A549 (cell line): ENCODE measurements at regions not wholly inside any gene's neighbourhood (a gene's known extent, or its start where the extent isn't known, plus 50 kb on each side); places are given as distances from the start of the nearest gene placed in this dataset.

Experiments
- POLR2A ChIP-seq: IDR thresholded peaks from 2 replicates; pipeline ENCODE4 v1.6.1; 2012; ENCODE audit warnings: mild to moderate bottlenecking, low read length
- RNF2 ChIP-seq: fragments of 200-600 bp; sonication (generic); IDR thresholded peaks from 2 replicates; pipeline ENCODE4 v1.6.1; 2016; ENCODE audit warnings: low read depth, mild to moderate bottlenecking, antibody characterized with exemption, moderate library complexity, borderline replicate concordance
- TP53 ChIP-seq: fragments of 250-450 bp; sonication (Bioruptor Pico); IDR thresholded peaks from 2 replicates; pipeline ENCODE4 v1.5.0; 2021; ENCODE audit warnings: mild to moderate bottlenecking, moderate library complexity
- TF ChIP-seq, protein P1 (sequence below): fragments of 200-600 bp; sonication (generic); IDR thresholded peaks from 2 replicates; pipeline ENCODE4 v1.6.1; 2016; ENCODE audit warnings: antibody characterized with exemption, mild to moderate bottlenecking, moderate library complexity
- TF ChIP-seq, protein P2 (sequence below): fragments of >200 bp; sonication (Bioruptor Twin); formaldehyde crosslinking; IDR thresholded peaks from 3 replicates; pipeline ENCODE4 v1.5.1; 2016
- TF ChIP-seq, protein P3 (sequence below): IDR thresholded peaks from 2 replicates; pipeline ENCODE4 v1.6.1; 2012

DNA sequence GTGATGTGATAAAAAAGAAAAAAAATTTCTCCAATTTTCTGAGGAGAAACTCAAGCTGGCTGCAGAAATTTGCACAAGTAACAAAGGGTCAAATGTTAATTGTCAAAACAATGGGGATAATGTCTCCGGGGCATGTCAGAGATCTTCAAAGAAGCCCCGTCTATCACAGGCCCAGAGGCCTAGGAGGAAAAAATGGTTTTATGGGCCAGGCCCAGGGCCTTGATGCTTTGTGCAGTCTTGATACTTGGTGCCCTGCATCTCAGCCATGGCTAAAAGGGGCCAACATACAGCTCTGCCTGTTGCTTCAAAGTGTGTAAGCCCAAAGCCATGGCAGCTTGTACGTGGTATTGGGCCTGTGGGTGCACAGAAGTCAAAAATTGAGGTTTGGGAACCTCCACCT is 961.0 kb downstream of the FAM133A start:
- TF ChIP-seq, protein P1, sequence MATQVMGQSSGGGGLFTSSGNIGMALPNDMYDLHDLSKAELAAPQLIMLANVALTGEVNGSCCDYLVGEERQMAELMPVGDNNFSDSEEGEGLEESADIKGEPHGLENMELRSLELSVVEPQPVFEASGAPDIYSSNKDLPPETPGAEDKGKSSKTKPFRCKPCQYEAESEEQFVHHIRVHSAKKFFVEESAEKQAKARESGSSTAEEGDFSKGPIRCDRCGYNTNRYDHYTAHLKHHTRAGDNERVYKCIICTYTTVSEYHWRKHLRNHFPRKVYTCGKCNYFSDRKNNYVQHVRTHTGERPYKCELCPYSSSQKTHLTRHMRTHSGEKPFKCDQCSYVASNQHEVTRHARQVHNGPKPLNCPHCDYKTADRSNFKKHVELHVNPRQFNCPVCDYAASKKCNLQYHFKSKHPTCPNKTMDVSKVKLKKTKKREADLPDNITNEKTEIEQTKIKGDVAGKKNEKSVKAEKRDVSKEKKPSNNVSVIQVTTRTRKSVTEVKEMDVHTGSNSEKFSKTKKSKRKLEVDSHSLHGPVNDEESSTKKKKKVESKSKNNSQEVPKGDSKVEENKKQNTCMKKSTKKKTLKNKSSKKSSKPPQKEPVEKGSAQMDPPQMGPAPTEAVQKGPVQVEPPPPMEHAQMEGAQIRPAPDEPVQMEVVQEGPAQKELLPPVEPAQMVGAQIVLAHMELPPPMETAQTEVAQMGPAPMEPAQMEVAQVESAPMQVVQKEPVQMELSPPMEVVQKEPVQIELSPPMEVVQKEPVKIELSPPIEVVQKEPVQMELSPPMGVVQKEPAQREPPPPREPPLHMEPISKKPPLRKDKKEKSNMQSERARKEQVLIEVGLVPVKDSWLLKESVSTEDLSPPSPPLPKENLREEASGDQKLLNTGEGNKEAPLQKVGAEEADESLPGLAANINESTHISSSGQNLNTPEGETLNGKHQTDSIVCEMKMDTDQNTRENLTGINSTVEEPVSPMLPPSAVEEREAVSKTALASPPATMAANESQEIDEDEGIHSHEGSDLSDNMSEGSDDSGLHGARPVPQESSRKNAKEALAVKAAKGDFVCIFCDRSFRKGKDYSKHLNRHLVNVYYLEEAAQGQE = no peak
- TF ChIP-seq POLR2A (no peak), TP53 (no peak), RNF2 (no peak)
- TF ChIP-seq, protein P2, sequence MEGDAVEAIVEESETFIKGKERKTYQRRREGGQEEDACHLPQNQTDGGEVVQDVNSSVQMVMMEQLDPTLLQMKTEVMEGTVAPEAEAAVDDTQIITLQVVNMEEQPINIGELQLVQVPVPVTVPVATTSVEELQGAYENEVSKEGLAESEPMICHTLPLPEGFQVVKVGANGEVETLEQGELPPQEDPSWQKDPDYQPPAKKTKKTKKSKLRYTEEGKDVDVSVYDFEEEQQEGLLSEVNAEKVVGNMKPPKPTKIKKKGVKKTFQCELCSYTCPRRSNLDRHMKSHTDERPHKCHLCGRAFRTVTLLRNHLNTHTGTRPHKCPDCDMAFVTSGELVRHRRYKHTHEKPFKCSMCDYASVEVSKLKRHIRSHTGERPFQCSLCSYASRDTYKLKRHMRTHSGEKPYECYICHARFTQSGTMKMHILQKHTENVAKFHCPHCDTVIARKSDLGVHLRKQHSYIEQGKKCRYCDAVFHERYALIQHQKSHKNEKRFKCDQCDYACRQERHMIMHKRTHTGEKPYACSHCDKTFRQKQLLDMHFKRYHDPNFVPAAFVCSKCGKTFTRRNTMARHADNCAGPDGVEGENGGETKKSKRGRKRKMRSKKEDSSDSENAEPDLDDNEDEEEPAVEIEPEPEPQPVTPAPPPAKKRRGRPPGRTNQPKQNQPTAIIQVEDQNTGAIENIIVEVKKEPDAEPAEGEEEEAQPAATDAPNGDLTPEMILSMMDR = no peak
- TF ChIP-seq, protein P3, sequence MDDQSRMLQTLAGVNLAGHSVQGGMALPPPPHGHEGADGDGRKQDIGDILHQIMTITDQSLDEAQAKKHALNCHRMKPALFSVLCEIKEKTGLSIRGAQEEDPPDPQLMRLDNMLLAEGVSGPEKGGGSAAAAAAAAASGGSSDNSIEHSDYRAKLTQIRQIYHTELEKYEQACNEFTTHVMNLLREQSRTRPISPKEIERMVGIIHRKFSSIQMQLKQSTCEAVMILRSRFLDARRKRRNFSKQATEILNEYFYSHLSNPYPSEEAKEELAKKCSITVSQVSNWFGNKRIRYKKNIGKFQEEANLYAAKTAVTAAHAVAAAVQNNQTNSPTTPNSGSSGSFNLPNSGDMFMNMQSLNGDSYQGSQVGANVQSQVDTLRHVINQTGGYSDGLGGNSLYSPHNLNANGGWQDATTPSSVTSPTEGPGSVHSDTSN = no peak
